ENCODE measurements at regions not wholly inside any gene's neighbourhood (a gene's known extent, or its start where the extent isn't known, plus 50 kb on each side); places are given as distances from the start of the nearest gene placed in this dataset.

- no peaks in the 10 kb centered on the region for H3F3A ChIP-seq (ENCODE audit: insufficient read depth, low read length)
Measured at GRCh38 chr5:158461240-158461854, 602.4 kb upstream of the CLINT1 start.

GRCh38 chr5:158458086-158458485, 599.1 kb upstream of the CLINT1 start:
- Histone ChIP-seq H2AFZ (ENCODE audit: low read length) (no peak overlapping the region), H3K9me2 (ENCODE audit: low read depth, low read length) (no peaks in the 10 kb centered on the region)

More at GRCh38 chr5:158461240-158461854, 602.4 kb upstream of the CLINT1 start:
- no peaks in the 10 kb centered on the region for H3K27me3 ChIP-seq (ENCODE audit: insufficient read depth, low read length)
- no peaks in the 10 kb centered on the region for H4K20me1 ChIP-seq (ENCODE audit: insufficient read depth, low read length)
- H3K9me2 ChIP-seq (ENCODE audit: low read depth, low read length), result no peaks in the 10 kb centered on the region
- peaks cover 14% of the 10 kb centered on the region for H3K4me1 ChIP-seq (ENCODE audit: insufficient read depth, low read length, severe bottlenecking)
- no peak overlapping the region for H3K27ac ChIP-seq (ENCODE audit: low read depth, low read length, poor library complexity, severe bottlenecking)
- no peaks in the 10 kb centered on the region for H3K79me2 ChIP-seq (ENCODE audit: insufficient read depth, low read length)
- H3K9ac ChIP-seq (ENCODE audit: low read length), result no peak overlapping the region
- H3K9me3 ChIP-seq (ENCODE audit: low read length), result no peaks in the 10 kb centered on the region
- H3K4me2 ChIP-seq (ENCODE audit: low read length), result no peak overlapping the region
- no peak overlapping the region for H3K4me3 ChIP-seq (ENCODE audit: low read depth, low read length, poor library complexity, severe bottlenecking)
- TF ChIP-seq EZH2 (IDR thresholded peaks at IDR 0.05; ENCODE audit: borderline replicate concordance, low read length) (no peak), CTCF (IDR thresholded peaks at IDR 0.05; ENCODE audit: low read length) (no peak)
- no peak overlapping the region for H2AFZ ChIP-seq (ENCODE audit: low read length)
- H3K36me3 ChIP-seq (ENCODE audit: insufficient read depth, low read length), result no peaks in the 10 kb centered on the region

GRCh38 chr5:158456756-158457155, 597.8 kb upstream of the CLINT1 start:
- H3K9ac ChIP-seq (ENCODE audit: low read length), result no peak overlapping the region
- H3F3A ChIP-seq (ENCODE audit: insufficient read depth, low read length), result no peaks in the 10 kb centered on the region
- H4K20me1 ChIP-seq (ENCODE audit: insufficient read depth, low read length), result no peaks in the 10 kb centered on the region
- H3K4me2 ChIP-seq (ENCODE audit: low read length), result no peak overlapping the region
- no peak overlapping the region for H2AFZ ChIP-seq (ENCODE audit: low read length)
- H3K79me2 ChIP-seq (ENCODE audit: insufficient read depth, low read length), result no peaks in the 10 kb centered on the region
- H3K4me1 ChIP-seq (ENCODE audit: insufficient read depth, low read length, severe bottlenecking), result no peaks in the 10 kb centered on the region
- no peaks in the 10 kb centered on the region for H3K36me3 ChIP-seq (ENCODE audit: insufficient read depth, low read length)
- H3K9me3 ChIP-seq (ENCODE audit: low read length), result no peaks in the 10 kb centered on the region
- no peak overlapping the region for H3K27ac ChIP-seq (ENCODE audit: low read depth, low read length, poor library complexity, severe bottlenecking)
- TF ChIP-seq EZH2 (IDR thresholded peaks at IDR 0.05; ENCODE audit: borderline replicate concordance, low read length), result no peak
- TF ChIP-seq CTCF (IDR thresholded peaks at IDR 0.05; ENCODE audit: low read length), result no peak
- H3K4me3 ChIP-seq (ENCODE audit: low read depth, low read length, poor library complexity, severe bottlenecking), result no peak overlapping the region
- no peaks in the 10 kb centered on the region for H3K9me2 ChIP-seq (ENCODE audit: low read depth, low read length)
- H3K27me3 ChIP-seq (ENCODE audit: insufficient read depth, low read length), result no peaks in the 10 kb centered on the region

More at GRCh38 chr5:158458086-158458485, 599.1 kb upstream of the CLINT1 start:
- no peaks in the 10 kb centered on the region for H3K36me3 ChIP-seq (ENCODE audit: insufficient read depth, low read length)
- no peaks in the 10 kb centered on the region for H3K79me2 ChIP-seq (ENCODE audit: insufficient read depth, low read length)
- no peaks in the 10 kb centered on the region for H3K4me1 ChIP-seq (ENCODE audit: insufficient read depth, low read length, severe bottlenecking)
- no peak overlapping the region for H3K9ac ChIP-seq (ENCODE audit: low read length)
- no peak overlapping the region for H3K4me2 ChIP-seq (ENCODE audit: low read length)
- no peaks in the 10 kb centered on the region for H3F3A ChIP-seq (ENCODE audit: insufficient read depth, low read length)
- no peaks in the 10 kb centered on the region for H3K27me3 ChIP-seq (ENCODE audit: insufficient read depth, low read length)
- no peak overlapping the region for H3K27ac ChIP-seq (ENCODE audit: low read depth, low read length, poor library complexity, severe bottlenecking)
- no peaks in the 10 kb centered on the region for H3K9me3 ChIP-seq (ENCODE audit: low read length)
- no peak for TF ChIP-seq EZH2 (IDR thresholded peaks at IDR 0.05; ENCODE audit: borderline replicate concordance, low read length)
- no peak for TF ChIP-seq CTCF (IDR thresholded peaks at IDR 0.05; ENCODE audit: low read length)
- H4K20me1 ChIP-seq (ENCODE audit: insufficient read depth, low read length), result no peaks in the 10 kb centered on the region
- H3K4me3 ChIP-seq (ENCODE audit: low read depth, low read length, poor library complexity, severe bottlenecking), result no peak overlapping the region
